HG03025 (cell line): ENCODE measurements at regions not wholly inside any gene's neighbourhood (a gene's known extent, or its start where the extent isn't known, plus 50 kb on each side); places are given as distances from the start of the nearest gene placed in this dataset.

Source experiments
- ATAC-seq: cut with Tn5 transposase; IDR thresholded peaks from one replicate; pipeline ENCODE4 v1.9.1; 2021; ENCODE audit warnings: mild to moderate bottlenecking, moderate library complexity; ENCODE audit not compliant: unreplicated experiment, low FRiP score

DNA sequence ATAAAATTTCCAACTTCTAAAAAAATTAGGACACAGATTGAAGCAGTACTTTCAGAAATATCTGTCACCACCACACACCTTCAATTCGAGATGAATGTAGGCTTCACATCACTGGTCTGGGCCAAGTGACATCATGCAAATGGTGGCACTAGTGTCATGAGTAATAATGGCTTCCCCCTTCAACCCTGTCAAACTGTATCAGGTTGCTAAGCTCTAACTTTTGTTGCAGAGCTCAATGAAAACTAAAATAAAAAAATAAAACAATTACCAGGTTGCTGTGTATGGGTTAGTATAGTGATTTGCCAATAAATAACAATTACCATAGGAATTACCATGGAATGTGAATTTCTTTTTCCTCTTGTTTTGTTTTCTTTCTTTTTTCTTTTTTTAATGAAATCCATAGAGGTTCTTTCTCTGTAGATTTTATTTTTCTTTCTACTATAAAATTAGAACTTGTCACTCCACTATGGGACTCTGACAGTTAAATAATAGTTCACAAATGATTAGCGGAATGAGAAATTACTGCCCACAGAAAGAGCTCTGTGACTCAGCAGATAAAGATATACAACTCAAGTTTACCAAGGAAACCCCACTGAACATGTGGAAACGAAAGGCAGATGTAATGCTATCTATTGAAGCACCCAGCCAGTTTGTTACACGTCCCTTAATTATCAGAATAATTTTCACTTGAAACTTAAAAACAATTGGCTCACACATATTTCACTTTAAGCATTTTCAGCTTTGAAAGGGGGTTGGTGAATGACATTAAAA lies 783.8 kb upstream of the WWC1 start:
- no peak for ATAC-seq

GRCh38 chr5:167509076-167509475 lies 782.4 kb upstream of the WWC1 start:
- ATAC-seq = no peak

- ATAC-seq = no peak
Measured at GRCh38 chr5:167511276-167511675, 780.2 kb upstream of the WWC1 start.

DNA sequence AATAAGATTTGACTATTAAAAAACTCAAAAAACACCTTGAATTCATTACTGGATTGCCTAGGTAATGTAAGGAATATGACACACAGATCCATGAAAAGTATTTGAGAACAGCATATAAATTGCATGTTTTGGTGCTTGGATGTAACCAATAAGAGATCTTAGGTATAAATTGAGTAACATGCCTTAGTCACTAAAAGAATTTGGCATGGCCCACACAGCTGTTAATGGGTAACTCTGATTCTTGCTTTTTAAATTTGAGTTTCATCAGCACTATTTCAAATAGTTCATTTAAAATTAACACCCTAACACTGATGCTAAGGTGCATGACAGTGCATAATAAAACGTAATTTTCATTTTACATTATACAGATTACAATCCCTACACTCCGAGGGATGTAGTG lies 779.3 kb upstream of the WWC1 start:
- no peak for ATAC-seq

DNA sequence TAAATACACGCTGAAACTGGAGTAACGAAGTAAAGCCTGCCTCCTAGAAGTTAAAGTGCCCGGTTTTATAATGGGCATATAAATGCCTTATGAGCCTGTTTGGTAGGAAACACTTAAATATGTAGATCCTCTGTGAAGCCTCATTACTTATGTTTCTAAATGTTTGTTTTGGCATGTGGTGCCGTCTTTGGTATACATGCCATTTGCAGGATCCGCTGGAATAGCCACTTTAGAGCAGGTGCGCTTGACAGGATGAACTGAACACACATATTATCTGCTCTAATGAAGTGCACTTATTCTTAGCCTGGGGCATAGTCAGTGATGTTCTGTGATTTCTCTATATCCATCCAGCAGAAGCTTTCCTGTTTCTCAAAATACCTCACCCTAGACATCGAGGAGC lies 778.1 kb upstream of the WWC1 start:
- ATAC-seq = no peak

- no peak for ATAC-seq
Measured at GRCh38 chr5:167514461-167514860, 777.0 kb upstream of the WWC1 start.

- no peak for ATAC-seq
Measured at GRCh38 chr5:167525004-167525403, 766.4 kb upstream of the WWC1 start.

- no peak for ATAC-seq
Measured at GRCh38 chr5:167528651-167529050, 762.8 kb upstream of the WWC1 start.

DNA sequence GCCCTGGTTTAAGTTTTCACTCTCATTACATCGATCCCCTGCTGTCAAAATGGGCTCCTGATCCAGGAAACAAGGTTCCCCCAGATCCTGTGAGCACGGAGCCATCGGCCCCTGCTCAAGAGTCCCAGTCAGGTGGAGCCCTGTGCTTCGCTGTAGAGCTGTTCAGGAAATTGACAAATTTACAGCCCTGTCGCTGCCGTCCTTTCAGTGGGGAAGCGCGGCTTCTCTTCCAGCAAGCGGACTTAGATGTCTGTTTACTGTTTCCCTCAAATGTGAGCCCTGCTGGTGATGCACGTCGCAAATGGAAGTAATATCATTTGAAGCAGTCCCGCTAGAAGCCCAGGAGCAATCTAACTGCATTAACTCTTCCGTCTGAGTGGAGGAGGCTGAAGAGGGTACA lies 760.9 kb upstream of the WWC1 start:
- ATAC-seq = no peak

GRCh38 chr5:167533814-167534795 lies 757.3 kb upstream of the WWC1 start:
- no peak for ATAC-seq

GRCh38 chr5:167539747-167540146 lies 751.7 kb upstream of the WWC1 start:
- ATAC-seq = no peak

- no peak for ATAC-seq
Measured at GRCh38 chr5:167546270-167546669, 745.2 kb upstream of the WWC1 start.

- ATAC-seq = no peak
Measured at GRCh38 chr5:167552356-167552755, 739.1 kb upstream of the WWC1 start.

DNA sequence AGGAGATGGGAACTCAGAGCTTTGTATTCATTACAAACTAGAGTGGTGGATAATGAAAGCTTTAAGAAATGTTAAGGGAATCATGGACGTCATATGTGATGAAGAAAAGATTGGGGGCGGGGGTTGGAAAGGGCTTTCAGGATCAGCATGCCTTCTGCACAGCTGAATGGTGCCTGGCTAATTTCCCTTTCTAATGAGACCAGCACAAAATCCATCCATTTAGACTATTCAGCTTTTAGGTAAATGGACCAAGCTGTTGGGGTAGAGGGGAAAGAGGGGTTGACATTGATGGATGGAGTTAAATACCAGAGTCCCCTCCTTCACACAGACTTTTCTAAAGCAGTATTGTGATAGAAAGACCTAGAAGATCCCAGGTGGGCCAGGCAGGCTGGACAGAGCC lies 737.9 kb upstream of the WWC1 start:
- no peak for ATAC-seq

- ATAC-seq = no peak
Measured at GRCh38 chr5:167554564-167555290, 736.7 kb upstream of the WWC1 start.

DNA sequence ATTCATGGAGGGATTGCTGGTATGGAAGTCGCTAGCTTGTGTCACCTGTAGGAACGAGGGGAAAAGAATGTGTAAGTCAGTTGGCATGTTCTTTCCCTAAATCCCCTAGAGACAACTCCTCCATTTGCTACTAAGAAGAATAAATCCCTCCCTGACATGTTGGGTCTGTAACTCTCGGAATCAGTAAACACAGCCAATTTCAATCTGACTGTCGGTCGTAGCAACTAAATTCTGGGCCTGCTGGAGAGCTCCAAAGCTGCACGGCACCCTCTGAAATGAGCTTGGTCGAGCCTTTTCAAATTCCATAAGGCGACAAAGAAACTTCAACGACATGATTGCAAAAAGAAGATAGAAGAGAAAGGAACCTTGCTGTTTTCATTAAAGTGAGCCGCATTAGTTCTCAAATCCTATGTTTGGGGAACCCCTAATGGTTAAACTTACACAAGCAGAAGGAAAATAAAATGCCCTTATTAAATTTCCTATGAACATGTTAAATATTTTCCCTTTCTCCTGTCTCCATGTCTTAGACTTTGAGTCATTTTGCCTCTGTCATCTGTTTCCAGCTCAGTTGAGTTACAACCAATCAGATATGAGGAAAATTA lies 735.8 kb upstream of the WWC1 start:
- ATAC-seq = no peak

GRCh38 chr5:167557359-167557758 lies 734.1 kb upstream of the WWC1 start:
- ATAC-seq = no peak

DNA sequence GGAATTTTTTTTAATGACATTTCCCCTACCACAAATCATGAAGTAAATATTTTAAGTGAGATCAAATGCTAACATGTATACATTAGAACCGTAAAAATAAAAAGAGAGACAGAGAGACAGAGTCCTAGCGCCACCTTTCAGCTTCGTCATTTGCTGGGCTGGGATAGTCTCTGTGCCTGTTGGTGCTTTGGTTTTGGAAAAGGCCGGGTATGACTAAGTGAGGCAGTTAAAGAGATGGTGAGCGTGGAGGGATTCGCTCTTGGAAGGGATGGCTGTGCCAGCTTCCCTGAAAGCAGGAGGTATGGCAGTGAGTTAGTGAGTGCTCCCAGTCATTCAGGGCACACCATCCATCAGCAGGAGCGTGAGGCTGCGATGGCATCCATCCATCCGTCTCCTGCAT lies 729.6 kb upstream of the WWC1 start:
- ATAC-seq = no peak

GRCh38 chr5:167564275-167564674 lies 727.2 kb upstream of the WWC1 start:
- no peak for ATAC-seq

- no peak for ATAC-seq
Measured at GRCh38 chr5:167565189-167565954, 726.1 kb upstream of the WWC1 start.
